ENCODE measurements at regions not wholly inside any gene's neighbourhood (a gene's known extent, or its start where the extent isn't known, plus 50 kb on each side); places are given as distances from the start of the nearest gene placed in this dataset.
"Not testable (repeated sequence)": the region's sequence is repeated elsewhere in the genome, so short reads cannot be mapped to it uniquely, and the experiment has no call there.

GRCh38 chr16:21536740-21537139 is 62.6 kb upstream of the METTL9 start:
- TF ChIP-seq NR2C2 (CRISPR knock-in tag; IDR thresholded peaks at IDR 0.05); CTCF (IDR thresholded peaks at IDR 0.05): not testable (repeated sequence)

Data from WTC11 (cell line).